SK-N-MC (cell line): ENCODE measurements at regions not wholly inside any gene's neighbourhood (a gene's known extent, or its start where the extent isn't known, plus 50 kb on each side); places are given as distances from the start of the nearest gene placed in this dataset.

Source experiments
- EZH2 ChIP-seq: fragments of 200-600 bp; sonication (generic); IDR thresholded peaks from one replicate; pipeline ENCODE4 v1.6.1; 2017; ENCODE audit warnings: antibody characterized with exemption
- POLR2AphosphoS5 ChIP-seq: IDR thresholded peaks from 2 replicates; pipeline ENCODE4 v1.6.1; 2012; ENCODE audit warnings: mild to moderate bottlenecking, low read depth, low read length, borderline replicate concordance

- no peak for TF ChIP-seq EZH2
- TF ChIP-seq POLR2AphosphoS5, result no peak
Measured at GRCh38 chr1:173287785-173288184, 80.7 kb upstream of the TNFSF4 start.
